ENCODE measurements at regions not wholly inside any gene's neighbourhood (a gene's known extent, or its start where the extent isn't known, plus 50 kb on each side); places are given as distances from the start of the nearest gene placed in this dataset.

DNA sequence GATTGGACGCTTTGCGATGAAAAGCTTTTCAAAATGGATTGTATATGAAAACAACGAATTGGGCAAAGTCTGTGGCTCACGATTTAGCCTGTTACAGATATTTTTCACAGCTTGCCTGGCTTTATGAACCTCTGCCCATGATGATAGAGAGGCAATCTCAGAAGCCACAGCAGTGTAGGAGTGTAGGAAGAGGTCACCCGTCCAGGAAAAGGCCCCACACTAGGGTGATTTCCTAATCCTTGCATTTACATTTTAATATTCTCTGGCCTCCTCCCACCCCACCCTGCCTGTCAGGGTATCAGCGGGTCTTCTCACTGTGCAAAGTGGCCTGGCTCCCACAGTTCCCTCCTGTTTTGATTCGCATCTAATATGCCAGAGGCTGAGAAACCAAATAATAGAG lies 81.8 kb upstream of the FOXN3 start:
- no peak for TF ChIP-seq MXI1 (IDR thresholded peaks at IDR 0.05; ENCODE audit: low read depth, low read length)
- TF ChIP-seq YY1 (IDR thresholded peaks at IDR 0.05; ENCODE audit: low read depth) = no peak
- no peak for TF ChIP-seq FOXM1 (IDR thresholded peaks at IDR 0.05; ENCODE audit: low read depth)
- TF ChIP-seq EZH2phosphoT487 (IDR thresholded peaks at IDR 0.05; ENCODE audit: borderline replicate concordance, low read depth) = no peak
- no peak for TF ChIP-seq JUND (IDR thresholded peaks at IDR 0.05)
- no peak for TF ChIP-seq REST (IDR thresholded peaks at IDR 0.05; ENCODE audit: low read depth, low read length)
- TF ChIP-seq SMC3 (IDR thresholded peaks at IDR 0.05; ENCODE audit: low read depth, low read length) = no peak
- TF ChIP-seq, protein P1, sequence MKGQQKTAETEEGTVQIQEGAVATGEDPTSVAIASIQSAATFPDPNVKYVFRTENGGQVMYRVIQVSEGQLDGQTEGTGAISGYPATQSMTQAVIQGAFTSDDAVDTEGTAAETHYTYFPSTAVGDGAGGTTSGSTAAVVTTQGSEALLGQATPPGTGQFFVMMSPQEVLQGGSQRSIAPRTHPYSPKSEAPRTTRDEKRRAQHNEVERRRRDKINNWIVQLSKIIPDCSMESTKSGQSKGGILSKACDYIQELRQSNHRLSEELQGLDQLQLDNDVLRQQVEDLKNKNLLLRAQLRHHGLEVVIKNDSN (IDR thresholded peaks at IDR 0.05; ENCODE audit: borderline replicate concordance, low read depth) = no peak
- TF ChIP-seq NRF1 (IDR thresholded peaks at IDR 0.05; ENCODE audit: low read depth, low read length) = no peak
- TF ChIP-seq SIN3A (IDR thresholded peaks at IDR 0.05; ENCODE audit: borderline replicate concordance, low read depth, low read length) = no peak
- TF ChIP-seq RXRA (IDR thresholded peaks at IDR 0.05; ENCODE audit: borderline replicate concordance, low read depth) = no peak
- TF ChIP-seq EP300 (IDR thresholded peaks at IDR 0.05; ENCODE audit: borderline replicate concordance in 1 of 2, low read depth in 1 of 2, low read length in 1 of 2) = no peak
- TF ChIP-seq POLR2AphosphoS5 (IDR thresholded peaks at IDR 0.05; ENCODE audit: low read depth, low read length) = no peak
- no peak overlapping the region for H3K9ac ChIP-seq
- no peak overlapping the region for H2AFZ ChIP-seq (ENCODE audit: low read depth)
- no peak overlapping the region for H3K4me3 ChIP-seq (ENCODE audit: low read depth in 2 of 2, low read length in 1 of 2)
- CTCF ChIA-PET = interaction anchor here (0.7 kb wide), 1 partner anchor 120 kb away, joined by 3 read pairs; no protein-coding TSS in a partner anchor
- H3K4me1 ChIP-seq (ENCODE audit: control insufficient read depth in 1 of 2, insufficient read depth in 2 of 2, low read depth in 1 of 2, low read length in 1 of 2) = no peaks in the 10 kb centered on the region; a peak in 1 of 4 replicates
- H4K20me1 ChIP-seq (ENCODE audit: insufficient read depth) = no peaks in the 10 kb centered on the region
- H3K27me3 ChIP-seq (ENCODE audit: insufficient read depth) = no peaks in the 10 kb centered on the region
- 72% methylated on average over 7 of the region's 7 CpGs for WGBS (ENCODE audit: low lambda C conversion rate)
- POLR2A ChIA-PET = no interaction called here
- no peaks in the 10 kb centered on the region for H3K9me2 ChIP-seq
- no peaks in the 10 kb centered on the region for H3F3A ChIP-seq (replicated peaks; ENCODE audit: insufficient read depth)
- H3K4me2 ChIP-seq = no peak overlapping the region
- no peak overlapping the region for H3K27ac ChIP-seq (ENCODE audit: low read depth in 2 of 2, low read length in 1 of 2)
- no peaks in the 10 kb centered on the region for H3K79me2 ChIP-seq (ENCODE audit: insufficient read depth)
- H3K9me3 ChIP-seq = no peaks in the 10 kb centered on the region
- DNase-seq = no peak
- no peaks in the 10 kb centered on the region for H3K36me3 ChIP-seq (replicated peaks in 1 of 2; ENCODE audit: control insufficient read depth in 1 of 2, insufficient read depth in 2 of 2, low read length in 1 of 2)

DNA sequence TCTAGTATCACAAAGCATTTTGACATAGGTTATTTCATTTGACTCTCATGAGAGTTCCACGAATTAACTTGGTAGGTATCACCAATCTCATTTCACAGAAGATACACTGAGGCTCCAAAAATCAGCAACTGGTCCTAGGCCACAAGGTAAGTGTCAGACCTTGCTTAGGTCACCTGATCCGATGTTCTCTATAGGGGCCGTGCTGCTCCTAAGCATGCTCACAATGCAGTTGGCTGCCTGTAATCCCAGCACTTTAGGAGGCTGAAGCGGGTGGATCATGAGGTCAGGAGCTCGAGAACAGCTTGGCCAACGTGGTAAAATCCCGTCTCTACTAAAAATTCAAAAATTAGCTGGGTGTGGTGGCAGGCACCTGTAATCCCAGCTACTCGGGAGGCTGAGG lies 78.7 kb upstream of the FOXN3 start:
- POLR2A ChIA-PET = no interaction called here

More for the DNA sequence above, 78.7 kb upstream of the FOXN3 start:
- TF ChIP-seq CHD2 (IDR thresholded peaks at IDR 0.05; ENCODE audit: low read length, partially characterized antibody) (no peak), JUND (IDR thresholded peaks at IDR 0.05) (no peak), SMC3 (IDR thresholded peaks at IDR 0.05; ENCODE audit: low read depth, low read length) (no peak), RAD21 (IDR thresholded peaks at IDR 0.05; ENCODE audit: low read length) (no peak), MXI1 (IDR thresholded peaks at IDR 0.05; ENCODE audit: low read depth, low read length) (no peak), FOXM1 (IDR thresholded peaks at IDR 0.05; ENCODE audit: low read depth) (no peak), RXRA (IDR thresholded peaks at IDR 0.05; ENCODE audit: borderline replicate concordance, low read depth) (no peak), NFIC (IDR thresholded peaks at IDR 0.05; ENCODE audit: borderline replicate concordance) (no peak), EZH2phosphoT487 (IDR thresholded peaks at IDR 0.05; ENCODE audit: borderline replicate concordance, low read depth) (no peak), SIN3A (IDR thresholded peaks at IDR 0.05; ENCODE audit: borderline replicate concordance, low read depth, low read length) (no peak)
- TF ChIP-seq, protein P2, sequence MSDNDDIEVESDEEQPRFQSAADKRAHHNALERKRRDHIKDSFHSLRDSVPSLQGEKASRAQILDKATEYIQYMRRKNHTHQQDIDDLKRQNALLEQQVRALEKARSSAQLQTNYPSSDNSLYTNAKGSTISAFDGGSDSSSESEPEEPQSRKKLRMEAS (IDR thresholded peaks at IDR 0.05; ENCODE audit: low read depth) = no peak
- TF ChIP-seq, protein P3, sequence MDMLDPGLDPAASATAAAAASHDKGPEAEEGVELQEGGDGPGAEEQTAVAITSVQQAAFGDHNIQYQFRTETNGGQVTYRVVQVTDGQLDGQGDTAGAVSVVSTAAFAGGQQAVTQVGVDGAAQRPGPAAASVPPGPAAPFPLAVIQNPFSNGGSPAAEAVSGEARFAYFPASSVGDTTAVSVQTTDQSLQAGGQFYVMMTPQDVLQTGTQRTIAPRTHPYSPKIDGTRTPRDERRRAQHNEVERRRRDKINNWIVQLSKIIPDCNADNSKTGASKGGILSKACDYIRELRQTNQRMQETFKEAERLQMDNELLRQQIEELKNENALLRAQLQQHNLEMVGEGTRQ (IDR thresholded peaks at IDR 0.05; ENCODE audit: borderline replicate concordance, low read depth, low read length) = no peak
- TF ChIP-seq, protein P1 (IDR thresholded peaks at IDR 0.05; ENCODE audit: borderline replicate concordance, low read depth) = no peak
- TF ChIP-seq, protein P4, sequence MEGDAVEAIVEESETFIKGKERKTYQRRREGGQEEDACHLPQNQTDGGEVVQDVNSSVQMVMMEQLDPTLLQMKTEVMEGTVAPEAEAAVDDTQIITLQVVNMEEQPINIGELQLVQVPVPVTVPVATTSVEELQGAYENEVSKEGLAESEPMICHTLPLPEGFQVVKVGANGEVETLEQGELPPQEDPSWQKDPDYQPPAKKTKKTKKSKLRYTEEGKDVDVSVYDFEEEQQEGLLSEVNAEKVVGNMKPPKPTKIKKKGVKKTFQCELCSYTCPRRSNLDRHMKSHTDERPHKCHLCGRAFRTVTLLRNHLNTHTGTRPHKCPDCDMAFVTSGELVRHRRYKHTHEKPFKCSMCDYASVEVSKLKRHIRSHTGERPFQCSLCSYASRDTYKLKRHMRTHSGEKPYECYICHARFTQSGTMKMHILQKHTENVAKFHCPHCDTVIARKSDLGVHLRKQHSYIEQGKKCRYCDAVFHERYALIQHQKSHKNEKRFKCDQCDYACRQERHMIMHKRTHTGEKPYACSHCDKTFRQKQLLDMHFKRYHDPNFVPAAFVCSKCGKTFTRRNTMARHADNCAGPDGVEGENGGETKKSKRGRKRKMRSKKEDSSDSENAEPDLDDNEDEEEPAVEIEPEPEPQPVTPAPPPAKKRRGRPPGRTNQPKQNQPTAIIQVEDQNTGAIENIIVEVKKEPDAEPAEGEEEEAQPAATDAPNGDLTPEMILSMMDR (IDR thresholded peaks at IDR 0.05) = no peak
- Histone ChIP-seq H3K4me3 (ENCODE audit: low read depth in 2 of 2, low read length in 1 of 2) (no peak overlapping the region), H3K9me2 (no peaks in the 10 kb centered on the region), H3K9ac (no peak overlapping the region), H2AFZ (ENCODE audit: low read depth) (no peak overlapping the region), H3K27me3 (ENCODE audit: insufficient read depth) (no peaks in the 10 kb centered on the region), H3F3A (replicated peaks; ENCODE audit: insufficient read depth) (no peaks in the 10 kb centered on the region), H4K20me1 (ENCODE audit: insufficient read depth) (no peaks in the 10 kb centered on the region), H3K27ac (ENCODE audit: low read depth in 2 of 2, low read length in 1 of 2) (no peak overlapping the region), H3K36me3 (replicated peaks in 1 of 2; ENCODE audit: control insufficient read depth in 1 of 2, insufficient read depth in 2 of 2, low read length in 1 of 2) (no peaks in the 10 kb centered on the region), H3K4me2 (no peak overlapping the region), H3K79me2 (ENCODE audit: insufficient read depth) (no peaks in the 10 kb centered on the region), H3K9me3 (no peaks in the 10 kb centered on the region), H3K4me1 (ENCODE audit: control insufficient read depth in 1 of 2, insufficient read depth in 2 of 2, low read depth in 1 of 2, low read length in 1 of 2) (no peaks in the 10 kb centered on the region; a peak in 2 of 4 replicates)
- CTCF ChIA-PET = no interaction called here
- no peak for DNase-seq
- WGBS (ENCODE audit: low lambda C conversion rate) = 89% methylated on average over 8 of the region's 8 CpGs
